GM18858 (cell line): ENCODE measurements at regions not wholly inside any gene's neighbourhood (a gene's known extent, or its start where the extent isn't known, plus 50 kb on each side); places are given as distances from the start of the nearest gene placed in this dataset.
"Not testable (repeated sequence)": the region's sequence is repeated elsewhere in the genome, so short reads cannot be mapped to it uniquely, and the experiment has no call there.

Experiments
- ATAC-seq: cut with Tn5 transposase; IDR thresholded peaks from one replicate; pipeline ENCODE4 v1.9.1; 2021; ENCODE audit not compliant: unreplicated experiment

DNA sequence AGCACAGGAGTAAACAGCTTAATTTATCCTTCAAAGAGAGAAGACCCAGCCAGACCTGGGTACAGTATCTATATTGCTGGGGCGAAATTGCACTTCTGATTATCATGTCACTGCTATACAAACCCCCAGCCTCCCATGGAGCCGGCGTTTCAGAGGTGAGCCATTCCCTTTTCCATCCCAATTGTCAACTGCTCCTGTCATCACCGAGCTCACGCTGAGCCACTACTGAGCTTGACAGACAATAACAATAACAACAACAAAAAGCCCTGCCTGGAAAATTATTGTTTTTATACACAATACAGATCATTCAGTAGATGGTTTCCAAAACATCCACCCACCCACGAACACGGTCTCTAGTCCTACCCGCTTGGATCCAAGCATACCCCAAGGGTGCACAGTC is 129.0 kb upstream of the JARID2 start:
- no peak for ATAC-seq

DNA sequence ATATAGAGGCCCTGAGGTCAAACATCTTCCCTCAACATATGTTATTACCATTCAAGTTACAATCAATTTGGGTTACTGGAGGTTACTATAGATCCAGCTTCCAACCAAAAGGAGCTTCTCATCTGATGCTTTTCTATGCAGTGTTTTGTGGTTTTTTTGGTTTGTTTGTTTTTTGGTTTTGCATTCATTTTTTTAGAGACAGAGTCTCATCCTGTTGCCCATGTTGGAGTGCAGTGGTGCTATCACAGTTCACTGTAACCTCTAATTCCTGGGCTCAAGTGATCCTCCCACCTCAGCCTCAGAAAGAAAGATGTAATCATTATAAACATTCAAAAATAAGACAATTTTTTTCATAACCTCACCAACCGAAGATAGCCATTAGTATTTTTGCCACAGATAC is 124.4 kb upstream of the JARID2 start:
- no peak for ATAC-seq

DNA sequence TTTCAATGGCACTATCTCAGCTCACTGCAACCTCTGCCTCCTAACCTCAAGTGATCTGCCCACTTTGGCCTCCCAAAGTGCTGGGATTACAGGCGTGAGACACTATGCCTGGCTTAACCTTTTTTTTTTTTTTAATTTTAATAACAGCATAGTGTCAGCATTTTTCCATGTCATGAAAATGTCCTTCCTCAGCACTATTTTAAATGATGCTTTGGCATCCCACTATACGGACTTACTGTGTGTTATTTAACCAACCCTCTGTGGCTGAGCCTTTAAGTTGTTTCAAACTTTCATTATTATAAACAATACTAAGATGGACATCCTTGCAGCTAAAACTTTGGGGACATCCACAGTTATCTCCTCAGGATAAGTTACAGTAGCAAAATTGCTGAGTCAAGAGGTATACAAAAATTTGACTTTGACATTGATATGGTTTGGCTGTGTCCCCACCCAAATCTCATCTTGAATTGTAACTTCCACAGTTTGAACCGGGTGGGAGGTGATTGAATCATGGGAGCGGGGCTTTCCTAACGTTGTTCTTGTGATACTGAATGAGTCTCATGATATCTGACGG is 123.8 kb upstream of the JARID2 start:
- ATAC-seq = no peak

DNA sequence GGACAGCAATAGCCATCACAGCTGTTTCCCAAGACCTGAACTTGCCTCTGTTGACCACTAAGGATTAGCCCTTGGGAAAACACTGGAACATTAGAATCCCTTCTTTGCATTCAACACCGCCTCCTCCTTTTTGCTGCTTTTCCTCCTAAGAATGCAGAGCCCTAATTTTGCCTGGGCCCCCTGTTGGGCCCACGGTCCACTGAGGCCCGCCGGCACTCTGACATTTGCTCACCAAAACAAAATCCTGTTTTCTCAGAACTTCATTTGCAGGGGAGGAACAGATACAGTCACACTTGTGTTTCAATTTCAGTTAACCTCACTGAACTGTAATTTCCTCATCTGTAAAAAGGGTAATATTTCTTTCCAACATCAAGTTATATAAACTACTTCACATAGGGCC is 116.0 kb upstream of the JARID2 start:
- no peak for ATAC-seq

DNA sequence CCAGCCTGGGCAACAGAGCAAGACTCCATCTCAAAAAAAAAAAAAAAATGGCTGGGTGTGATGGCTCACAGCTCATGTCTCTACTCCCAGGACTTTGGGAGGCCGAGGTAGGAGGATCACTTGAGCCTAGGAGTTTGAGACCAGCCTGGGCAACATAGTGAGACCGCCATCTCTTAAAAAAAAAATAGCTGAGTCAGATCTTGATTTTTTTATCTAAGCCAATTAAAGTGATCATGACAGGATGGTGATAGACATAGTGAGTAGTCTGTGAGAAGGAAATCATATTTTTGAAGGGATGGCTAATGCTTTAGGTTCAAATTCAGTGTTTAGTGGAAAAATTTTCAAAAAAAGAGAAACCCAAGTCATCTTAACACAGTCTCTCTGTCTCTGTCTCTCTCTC is 114.6 kb upstream of the JARID2 start:
- ATAC-seq = no peak

DNA sequence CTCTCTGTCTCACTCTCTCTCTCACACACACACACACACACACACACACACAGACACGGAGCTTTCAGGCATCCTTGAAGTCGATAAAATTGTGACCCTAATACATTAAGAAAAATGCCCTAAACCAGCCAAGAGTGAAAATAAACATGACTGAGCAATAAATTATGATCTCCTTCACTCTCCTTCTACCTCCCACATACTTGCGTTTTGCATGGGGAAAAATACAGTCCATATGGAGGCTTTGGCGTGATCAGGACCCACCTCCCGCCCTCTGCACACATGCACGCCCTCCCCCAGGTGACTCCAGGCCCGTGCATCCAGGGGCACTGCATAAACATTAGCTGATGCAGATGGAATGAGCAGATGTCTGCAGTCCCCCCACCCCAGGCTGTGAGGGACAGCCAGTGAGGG is 114.2 kb upstream of the JARID2 start:
- ATAC-seq = no peak

DNA sequence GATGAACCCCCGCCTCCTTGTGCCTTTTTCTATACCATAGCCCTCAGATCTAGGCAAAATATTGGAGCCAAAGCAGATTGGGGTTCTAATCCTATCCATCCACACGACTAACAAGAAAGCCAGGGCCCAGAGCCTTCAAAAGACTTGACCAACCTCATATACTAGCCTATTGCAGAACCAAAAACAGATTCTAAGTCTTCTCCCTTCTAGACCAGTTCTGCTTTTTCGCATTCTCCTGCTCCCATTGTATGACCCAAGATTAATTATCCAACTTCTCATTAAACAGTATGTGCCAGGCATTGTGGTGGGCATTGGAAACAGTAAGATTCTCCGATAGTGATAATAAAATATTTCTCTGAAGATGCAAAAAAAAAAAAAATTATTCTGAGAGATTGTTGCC is 113.7 kb upstream of the JARID2 start:
- no peak for ATAC-seq

DNA sequence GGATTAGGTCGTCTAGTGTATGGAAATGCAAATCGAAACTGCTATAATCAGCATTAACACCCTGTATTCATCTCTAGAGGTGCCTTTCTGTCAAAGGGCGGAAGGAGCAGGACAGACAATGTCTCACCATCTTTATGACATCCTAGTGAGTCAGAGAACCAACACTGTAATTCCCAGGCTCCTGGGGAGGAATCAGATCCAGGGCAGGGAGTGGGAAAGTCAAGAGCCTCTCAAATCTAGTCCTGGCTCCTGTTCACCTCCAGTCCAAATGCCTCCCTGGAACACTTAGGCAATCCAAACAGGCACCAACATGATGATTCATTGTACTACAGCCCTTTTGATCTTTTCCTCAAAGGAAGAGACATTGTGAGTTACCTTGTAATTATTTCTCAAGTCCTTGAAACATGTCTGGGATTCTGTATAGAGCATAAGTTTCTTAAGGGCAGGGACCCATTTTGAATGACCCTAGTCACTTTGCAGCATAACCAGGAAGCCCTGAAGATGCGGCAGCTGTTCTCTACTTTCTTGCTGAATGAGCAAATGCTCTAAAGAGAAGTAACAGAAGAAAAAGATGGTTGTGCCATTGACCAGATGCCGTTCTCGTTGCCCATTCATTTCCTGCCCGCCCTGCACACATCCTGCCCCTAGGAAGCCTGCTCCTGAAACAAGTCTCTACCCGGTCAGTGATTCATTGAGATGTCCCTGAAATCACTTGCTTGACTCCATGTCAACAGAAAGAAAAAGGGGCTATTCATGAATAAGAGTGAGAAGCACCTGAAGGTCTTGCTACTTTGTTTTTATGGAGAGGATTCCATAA is 112.8 kb upstream of the JARID2 start:
- no peak for ATAC-seq

DNA sequence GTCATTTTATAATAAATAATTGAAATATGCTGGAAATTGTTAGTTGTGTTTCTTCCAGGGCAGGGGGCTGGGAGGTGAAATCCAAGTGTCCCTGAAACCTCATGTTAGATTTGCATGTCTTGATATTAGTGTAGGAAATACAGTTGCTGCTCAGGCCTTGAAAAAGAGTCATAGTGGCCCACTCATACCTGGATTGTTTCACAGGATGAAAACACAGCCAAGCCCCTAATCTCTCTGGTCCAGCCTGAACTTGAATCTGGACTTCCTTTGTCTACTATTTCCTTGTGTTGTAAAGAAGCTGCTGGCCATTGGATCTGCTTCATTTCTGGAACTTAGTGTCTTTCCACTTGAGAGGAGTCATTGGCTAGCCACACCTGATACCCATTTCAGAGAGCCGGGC is 108.8 kb upstream of the JARID2 start:
- no peak for ATAC-seq

DNA sequence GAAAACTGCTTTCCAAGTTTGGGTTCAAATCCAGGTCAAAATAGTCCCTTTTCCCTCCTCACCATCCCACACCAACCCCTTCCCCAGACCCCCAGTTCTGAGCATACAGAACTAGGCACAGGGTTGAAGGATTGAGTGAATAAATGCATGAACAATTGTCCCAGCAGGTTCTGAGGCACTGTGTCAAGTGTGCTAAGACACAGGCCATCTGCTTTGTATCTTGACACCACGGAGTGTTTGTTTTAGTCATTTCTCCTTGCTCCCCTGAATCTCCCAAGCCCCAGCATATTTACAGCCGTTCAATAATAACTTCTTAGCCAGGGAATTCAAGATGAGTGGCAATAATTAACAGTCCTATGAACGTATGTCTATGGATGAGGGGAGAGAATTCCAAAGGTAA is 102.8 kb upstream of the JARID2 start:
- no peak for ATAC-seq

DNA sequence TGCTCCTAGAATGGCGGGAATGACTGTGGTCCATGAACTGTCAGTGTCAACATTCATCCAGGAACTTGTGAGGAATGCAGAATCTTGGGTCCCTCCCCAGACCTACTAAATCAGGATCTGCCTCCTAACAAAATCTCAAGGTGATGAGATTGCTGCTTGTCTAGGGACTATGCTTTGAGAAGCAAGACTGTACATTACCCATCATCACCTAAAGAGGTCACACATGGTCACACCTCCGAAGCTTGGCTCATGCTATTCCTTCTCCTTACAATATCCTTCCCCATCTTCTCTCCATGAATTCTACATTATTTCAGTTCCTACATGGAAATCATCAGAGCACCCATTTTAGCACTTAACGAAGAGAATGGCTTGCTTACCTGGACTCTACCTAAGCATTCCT is 102.3 kb upstream of the JARID2 start:
- no peak for ATAC-seq

DNA sequence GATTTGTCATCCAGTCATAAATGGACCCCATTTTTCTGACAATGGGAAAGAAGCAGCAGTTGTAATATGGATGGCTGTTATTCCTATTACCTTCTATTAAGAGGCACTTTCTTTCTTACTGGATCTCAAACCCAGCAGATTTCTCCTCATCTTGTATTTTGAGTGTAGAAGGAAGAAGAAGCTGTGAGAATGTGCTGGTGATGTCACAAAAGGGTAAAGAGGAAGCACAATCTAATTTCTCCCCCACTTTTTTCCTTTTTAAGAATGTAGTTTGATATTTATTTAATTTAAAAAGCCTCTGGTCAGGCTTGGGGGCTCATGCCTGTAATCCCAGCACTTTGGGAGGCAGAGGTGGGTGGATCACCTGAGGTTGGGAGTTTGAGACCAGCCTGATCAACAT is 100.0 kb upstream of the JARID2 start:
- no peak for ATAC-seq

DNA sequence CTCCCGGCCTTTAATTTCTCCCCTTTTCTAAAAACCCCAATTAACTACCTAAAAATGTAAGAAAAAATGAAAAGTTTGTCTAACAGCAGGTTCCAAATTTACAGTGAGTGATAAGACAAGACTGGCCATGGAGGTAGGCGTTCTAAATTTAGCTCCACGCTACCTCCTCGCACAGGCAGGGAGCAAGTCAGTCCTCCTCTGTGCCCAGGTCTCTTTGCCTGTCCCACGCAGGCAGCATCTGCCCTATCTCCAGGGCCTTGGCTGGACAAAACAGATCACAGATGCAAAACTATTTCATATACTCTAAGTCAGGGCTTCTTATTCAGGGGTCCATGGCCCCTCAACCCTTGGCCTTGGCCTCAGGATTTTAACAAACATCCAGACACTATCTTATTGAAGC is 98.0 kb upstream of the JARID2 start:
- no peak for ATAC-seq

DNA sequence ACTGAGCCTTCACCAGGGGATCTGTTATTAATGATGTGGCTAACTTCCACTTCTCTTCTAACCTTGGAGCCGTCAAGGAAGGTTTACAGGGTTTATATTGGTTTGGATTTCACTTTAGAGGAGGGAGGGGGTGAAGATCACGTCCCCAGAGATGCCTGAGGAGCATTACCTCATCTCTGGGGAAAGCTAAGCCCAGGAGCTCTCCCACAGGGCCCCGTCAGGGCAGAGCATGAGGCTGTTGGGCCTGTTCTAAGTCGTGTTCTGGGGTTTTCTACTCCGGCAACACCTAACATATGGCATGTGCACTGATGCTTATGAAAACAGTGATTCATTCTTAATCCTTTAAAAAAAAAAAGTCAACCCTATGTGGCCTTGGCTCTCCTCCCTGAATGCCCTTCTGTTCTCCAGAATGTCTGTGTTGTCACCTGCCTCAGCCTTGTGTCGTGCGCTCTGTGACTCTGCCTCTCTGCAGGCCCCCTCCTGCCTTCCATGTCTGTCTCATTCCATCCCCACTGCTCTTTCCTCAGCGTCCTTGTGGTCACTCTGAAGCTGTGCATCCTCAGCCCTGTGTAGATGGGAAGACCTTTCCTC is 97.4 kb upstream of the JARID2 start:
- ATAC-seq = no peak

DNA sequence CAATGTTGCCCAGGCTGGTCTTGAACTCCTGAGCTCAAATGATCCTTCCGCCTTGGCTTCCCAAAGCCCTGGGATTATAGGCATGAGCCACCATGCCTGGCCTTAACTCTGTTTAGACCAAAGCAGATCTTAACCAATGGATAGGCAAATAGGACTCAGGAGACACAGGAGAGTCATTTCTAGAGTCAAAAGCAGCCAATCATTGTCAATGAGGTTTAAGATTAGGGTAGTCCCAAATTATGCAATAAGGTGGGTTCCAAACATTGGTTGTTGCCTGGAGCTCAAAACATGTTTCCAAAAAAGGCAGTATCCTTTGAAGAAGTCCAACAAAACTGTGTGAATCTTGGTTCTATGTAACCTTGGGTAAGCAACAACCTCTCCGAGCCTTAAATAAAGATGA is 95.7 kb upstream of the JARID2 start:
- no peak for ATAC-seq

DNA sequence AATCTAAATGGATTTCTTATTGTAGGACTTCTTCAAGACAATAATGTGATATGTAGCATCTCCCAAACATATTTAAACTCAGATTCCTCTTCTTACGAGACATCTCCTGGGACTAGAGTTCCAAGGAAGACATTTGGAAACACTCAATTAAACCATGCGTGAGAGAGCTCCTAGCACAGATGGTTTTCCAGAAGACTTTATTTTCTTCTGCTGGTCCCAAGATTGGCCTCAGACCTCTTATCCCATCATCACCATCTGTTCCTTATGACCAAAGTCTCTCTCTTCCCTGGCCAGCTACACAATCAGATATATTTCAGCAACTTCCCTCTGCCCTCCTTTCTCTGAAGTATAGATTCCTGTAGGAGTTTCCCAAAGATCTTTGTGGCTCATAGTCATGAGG is 93.2 kb upstream of the JARID2 start:
- no peak for ATAC-seq

DNA sequence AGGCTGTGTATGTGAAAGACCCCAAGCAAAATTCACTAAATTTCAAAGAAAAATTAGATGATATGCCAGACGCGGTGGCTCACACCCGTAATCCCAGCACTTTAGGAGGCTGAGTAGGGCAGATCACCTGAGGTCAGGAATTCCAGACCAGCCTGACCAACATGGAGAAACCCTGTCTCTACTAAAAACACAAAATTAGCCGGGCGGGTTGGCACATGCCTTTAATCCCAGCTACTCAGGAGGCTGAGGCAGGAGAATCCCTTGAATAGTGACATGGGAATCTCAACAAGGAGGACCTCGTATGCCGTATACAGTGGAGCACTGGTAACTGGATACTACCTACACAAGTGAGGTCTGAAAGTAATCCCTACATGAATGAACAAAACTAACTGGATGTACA is 92.7 kb upstream of the JARID2 start:
- ATAC-seq = no peak

DNA sequence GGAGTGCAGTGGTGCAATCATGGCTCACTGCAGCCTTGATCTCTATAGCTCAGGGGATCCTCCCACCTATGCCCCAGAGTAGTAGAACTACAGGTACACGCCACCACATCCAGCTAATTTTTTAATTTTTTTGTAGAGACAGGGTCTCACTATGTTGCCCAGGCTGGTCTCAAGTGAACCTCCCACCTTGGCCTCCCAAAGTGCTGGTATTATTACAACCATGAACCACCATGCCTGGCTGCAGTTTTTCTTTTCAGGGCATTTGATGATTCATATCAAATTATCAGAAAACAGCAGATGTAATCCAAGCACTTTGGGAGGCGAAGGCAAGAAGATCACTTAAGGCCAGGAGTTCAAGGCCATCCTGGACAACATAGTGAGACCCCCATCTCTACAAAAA is 88.4 kb upstream of the JARID2 start:
- no peak for ATAC-seq

DNA sequence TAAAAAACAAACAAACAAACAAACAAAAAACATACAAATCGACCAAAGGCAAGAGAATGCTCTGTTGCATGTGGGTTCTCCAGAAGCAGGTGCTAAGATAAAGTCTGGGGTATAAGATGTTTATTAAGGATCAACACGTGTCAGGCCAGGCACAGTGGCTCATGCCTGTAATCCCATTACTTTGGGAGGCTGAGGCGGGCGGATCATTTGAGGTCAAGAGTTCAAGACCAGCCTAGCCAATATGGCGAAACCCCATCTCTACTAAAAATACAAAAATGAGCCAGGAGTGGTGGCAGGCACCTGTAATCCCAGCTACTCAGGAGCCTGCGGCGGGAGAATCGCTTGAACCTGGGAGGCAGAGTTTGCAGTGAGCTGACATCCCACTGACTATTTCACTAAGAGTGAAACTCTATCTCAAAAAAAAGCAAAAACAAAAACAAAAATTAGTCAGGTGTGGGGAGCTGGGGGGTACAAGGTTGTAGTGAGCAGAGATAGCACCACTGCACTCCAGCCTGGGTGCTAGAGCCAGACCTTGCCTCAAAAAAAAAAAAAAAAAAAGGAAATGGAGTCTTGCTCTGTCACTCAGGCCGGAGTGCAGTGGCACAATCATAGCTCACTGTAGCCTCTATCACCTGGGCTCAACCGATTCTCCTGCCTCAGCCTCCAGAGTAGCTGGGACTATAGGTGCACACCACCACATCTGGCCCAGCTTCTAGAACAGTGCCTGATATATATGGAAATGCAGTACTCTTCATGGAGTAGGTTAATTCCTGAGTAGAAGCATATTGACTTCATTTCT is 86.8 kb upstream of the JARID2 start:
- ATAC-seq = no peak

DNA sequence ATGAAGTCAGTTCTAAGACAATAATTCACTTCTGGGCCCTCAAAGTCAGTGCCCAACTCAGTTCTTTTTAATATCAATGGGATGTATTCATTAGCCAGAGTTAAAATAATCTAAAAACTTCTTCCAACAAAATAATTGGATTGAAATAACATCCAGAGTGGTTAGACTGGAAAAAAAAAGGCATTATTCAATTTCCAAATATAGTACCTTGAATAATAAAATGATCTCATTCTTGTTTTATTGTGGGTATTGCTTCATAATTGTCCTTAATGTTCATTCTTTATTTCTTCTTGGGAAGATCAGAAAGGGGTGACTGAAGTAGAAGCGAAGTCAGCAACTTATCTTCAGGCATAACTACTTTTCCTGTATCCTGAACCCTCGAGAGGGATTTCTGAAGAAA is 85.1 kb upstream of the JARID2 start:
- no peak for ATAC-seq

DNA sequence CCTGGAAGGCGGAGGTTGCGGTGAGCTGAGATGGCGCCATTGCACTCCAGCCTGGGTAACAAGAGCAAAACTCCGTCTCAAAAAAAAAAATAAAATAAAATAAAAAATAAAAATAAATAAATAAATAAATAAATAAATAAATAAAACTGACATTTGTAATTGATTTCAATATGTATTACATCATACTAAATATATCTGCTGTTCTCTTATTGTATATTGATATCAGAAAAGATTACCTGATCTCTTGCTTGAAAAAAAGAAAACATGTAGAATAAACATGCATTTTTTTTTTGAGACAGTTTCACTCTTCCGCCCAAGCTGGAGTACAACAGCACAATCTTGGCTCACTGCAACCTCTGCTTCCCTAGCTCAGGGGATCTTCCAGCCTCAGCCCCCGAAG is 81.0 kb upstream of the JARID2 start:
- ATAC-seq = not testable (repeated sequence)

DNA sequence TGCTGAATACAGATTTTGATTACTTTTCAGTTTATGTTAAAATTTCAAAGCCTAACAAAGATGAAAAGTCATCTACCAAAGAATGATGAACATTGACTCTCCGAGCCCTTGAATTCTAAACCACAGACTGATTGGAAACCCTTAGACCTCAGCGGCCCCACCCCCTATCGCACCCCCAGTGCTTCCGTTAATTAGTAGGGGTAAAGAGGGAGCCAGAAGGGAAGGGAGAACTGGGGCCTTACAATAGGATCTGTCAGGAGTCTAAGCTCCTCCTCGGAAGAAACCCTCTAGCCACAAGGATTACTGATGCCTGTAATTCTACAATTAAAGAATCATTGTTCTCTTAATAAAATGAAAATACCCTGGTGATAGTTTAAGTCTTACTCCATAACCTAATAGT is 79.7 kb upstream of the JARID2 start:
- ATAC-seq = no peak
